Midbrain (tissue), 1 donor: ENCODE measurements at regions not wholly inside any gene's neighbourhood (a gene's known extent, or its start where the extent isn't known, plus 50 kb on each side); places are given as distances from the start of the nearest gene placed in this dataset.

ENCODE experiments used
- DNase-seq: peaks from one replicate; lab custom pipeline; 2025; lab: John Stamatoyannopoulos, UW

DNA sequence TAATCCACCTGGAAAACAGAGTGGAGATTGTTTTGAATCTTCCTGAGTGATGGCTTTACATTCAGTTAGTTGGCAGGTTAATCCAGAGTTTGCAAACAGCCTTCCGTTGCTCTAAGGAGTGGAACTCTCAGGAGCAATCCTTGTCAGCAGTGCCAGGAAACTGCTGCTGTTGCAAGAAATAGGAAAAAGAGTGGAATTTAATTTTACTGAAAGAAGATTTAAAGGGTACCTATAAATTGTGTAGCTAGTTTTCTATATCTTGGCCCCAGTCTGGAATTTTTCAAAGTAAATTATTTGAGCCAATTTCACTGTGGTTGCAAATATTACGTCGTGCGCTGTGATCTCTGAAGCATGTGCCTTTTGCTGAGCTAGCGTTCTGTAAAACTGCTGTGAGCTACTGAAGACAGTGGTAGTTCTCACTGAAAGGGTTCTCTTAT is 55.5 kb upstream of the SLC5A12 start:
- no peak for DNase-seq

DNA sequence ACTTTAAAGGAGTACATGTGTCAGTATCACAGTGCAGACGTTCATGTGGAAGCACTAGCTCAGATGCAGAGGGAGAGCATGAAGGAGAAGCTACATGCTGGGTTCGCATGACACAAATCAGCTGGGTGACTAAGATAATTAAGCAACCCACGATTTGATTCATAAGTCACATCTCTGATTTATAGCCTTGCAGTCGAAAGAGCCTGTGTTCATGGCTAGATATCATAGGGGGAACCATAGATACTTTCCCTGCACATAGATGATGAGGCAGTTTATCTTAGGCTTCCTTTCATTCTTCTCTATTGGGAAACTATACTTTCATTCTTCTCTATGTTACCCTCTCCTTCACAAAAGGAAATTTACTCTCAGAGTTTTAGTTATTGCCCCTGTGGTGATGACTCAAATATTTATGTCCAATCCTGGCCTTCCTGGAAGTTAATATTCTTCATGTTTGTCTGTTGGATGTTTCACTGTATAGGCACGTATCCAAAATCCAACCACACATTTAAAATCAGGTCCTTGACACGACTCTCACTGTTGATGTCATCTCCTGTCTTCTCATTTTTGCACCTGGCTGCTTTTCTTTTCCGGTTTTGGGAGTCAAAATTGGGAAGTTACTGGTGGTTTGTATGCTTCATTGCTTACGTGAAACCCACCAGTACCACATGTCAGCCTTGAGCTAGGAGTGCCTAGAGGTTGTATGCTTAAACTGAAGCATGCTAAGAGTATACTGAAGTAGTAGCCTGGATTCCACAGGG is 56.3 kb upstream of the SLC5A12 start:
- DNase-seq, result no peak

DNA sequence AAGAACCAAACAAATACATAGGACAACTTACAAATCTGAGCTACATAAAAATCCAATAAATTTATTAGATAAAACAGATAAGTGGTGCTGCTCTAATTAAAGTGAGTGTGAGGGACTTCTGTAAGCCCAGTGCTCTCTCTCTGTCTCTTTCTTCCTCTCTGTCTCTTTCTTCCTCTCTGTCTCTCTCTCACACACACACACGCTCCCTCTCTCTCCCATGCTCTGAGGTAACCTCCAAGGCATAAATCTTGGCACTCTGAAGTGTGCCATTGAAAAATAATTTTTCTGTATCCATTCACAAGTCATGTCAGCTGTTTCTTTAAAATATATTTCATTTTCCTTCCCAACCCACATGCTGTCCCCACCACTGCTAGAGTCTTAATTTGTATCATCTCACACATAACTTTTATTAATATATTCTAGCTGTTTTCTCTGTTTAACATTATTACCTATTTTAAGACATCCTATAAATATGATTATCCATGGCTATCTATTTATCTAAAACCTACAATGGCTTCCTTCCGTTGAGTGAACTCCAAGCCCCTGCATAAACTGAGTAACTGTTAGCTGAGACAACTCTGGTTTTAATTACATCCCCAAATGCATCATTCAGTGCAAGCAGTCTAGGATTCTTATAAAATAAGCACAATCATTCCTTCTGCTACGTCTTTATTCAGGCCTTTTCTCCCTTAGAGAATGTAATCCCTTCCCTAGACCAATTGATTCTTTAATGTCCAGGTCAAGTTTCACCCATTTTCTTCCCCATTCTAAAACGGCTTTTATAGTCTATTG is 57.4 kb upstream of the SLC5A12 start:
- DNase-seq, result no peak

DNA sequence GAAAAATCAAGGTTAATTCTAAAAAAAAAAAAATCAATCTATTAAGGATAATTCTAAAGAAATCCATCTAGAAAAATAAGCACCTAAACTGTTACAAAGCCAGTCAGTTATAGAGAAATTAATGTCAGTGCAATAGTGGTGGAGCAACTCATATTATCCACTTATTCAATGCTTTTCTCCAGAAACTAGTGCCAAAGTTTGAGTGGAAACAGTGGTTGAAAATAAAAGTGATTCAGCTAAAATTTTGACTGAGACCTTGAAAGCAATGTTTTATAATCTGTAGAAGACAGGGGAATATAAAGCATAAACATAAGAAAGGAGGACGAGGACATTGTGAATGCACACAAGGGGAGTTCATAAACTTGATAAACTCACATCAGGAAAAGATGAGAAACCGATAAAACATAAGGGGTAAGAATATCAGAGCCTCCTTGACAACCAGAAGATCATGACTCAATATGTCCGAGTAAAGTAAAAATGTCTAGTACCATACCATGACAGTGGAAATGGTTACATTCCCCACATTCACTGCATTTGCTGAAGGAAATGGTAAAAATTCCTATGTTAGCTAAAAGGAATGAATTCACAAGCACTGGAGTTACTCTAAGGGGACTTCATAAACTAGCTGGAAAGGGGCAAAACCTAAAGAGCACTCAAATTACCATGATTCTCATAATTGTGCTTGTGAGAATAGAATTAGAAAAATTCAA is 58.7 kb upstream of the SLC5A12 start:
- DNase-seq, result no peak

DNA sequence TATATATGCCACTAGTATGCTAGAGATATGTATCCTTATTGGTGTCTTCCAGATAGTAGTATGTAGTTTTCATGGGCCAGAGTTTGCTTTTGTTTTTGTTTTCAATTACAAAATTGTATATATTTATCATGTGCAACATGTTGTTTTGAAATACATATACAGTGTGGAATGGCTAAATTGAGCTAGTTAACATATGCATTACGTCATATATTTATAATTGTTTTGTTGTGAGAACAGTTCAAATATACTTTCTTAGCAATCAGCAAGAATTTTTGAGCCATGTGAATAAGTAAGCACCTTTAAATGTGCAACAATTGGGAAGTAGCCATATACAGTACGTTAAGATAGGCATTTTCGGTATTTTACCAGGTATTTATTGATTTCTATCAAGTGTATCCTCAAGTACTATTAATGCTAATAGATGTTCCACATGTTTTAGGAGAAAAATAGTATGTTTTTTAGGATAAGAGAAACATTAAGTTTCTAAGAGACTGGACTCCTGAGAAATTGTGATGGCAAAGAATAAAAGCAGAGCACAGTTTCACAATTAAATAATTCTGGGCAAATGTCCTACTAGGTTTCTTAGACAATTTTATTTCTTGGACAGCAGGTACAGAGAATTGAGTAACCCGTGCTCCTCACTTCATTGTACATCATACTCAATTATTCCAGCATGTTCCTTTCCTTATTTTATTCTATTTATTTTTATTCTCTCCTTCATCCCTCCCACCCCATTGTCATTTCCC is 60.5 kb upstream of the SLC5A12 start:
- DNase-seq, result no peak

DNA sequence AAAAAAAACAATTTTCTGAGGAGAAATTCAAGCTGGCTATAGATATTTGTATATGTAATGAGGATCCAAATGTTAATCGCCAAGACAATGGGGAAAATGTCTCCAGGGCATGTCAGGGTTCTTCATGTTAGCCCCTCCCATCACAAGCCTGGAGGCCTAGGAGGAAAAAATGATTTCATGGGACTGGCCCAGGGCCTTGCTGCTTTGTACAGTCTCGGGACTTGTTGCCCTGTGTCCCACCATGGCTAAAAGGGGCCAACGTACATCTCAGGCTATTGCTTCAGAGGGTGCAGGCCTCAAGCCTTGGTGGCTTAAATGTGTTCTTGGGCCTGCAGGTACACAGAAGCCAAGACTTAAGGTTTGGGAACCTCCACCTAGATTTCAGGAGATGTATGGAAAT is 62.1 kb upstream of the SLC5A12 start:
- DNase-seq, result no peak

DNA sequence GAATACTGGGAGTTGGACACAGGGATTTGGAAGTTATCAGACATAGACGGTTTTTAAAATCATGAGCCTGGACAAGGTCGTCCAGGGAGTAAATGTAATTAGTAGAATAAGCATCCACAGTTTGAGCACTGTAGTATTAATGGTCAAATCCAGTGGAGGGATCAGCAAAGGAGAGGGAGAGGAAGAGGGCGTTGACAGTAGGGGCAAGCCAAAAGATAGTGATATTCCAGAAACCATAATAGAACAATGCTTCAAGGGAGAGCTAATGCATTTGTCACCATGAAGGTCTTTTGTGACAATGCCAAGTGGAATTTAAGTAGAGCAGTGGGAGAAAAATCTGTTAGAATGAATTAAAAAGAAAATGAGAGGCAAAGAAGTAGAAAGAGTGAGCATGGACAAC is 68.9 kb upstream of the SLC5A12 start:
- DNase-seq, result no peak

DNA sequence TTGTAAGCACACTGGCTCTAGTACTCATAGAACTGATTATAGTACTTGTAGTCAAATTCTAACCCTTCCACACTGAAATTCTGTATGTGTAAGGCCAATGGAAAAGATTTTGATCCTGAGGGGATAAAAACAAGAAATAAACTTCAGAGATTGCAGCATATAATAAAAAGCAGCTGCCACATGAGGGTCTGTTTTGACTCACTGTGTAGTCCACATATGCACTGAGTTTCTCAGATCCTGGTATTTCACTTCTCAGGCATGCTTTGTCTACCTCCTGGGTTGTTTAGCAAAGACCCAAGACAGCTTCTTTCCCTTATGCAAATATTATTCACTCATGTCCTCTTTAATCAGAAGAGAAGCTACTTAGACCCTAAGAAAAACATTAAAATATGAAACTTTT is 71.1 kb upstream of the SLC5A12 start:
- DNase-seq, result no peak

DNA sequence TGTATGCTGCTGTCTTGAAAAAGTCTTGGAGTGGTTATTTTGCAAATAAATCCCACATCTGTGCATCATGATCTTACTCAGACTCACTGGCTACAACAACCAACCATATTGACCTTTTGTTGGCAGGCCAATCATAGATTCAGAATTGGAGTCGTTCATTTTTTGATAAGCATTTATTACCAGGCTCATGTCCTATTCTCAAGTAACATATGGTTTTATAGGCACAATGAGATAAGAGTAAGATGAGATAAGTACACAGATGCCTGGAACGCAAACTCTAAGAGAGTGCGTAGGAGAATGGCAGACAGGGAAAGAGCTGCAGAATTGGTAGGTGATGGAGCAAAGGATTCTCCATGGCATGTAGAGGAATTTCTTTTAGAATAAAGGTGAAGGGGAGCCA is 71.6 kb upstream of the SLC5A12 start:
- DNase-seq, result no peak

DNA sequence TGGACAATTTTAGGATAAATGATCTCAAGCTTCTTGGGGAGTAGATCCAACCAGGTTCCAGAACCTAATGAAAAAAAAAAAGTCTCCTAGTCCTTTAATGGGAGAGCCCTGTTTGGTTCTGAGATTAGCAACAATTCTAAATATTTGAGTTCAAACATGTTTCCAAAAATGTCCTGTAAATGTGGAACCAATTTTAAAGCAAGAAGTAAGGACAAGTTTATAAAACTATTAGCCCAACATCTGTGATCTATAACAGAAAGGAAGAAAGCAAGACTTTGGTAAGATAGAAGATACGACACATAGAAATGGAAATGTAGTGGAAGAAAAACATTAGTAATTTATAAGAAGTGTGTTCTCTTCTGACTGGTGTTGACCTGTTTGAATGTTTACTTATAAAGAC is 79.7 kb upstream of the SLC5A12 start:
- no peak for DNase-seq

DNA sequence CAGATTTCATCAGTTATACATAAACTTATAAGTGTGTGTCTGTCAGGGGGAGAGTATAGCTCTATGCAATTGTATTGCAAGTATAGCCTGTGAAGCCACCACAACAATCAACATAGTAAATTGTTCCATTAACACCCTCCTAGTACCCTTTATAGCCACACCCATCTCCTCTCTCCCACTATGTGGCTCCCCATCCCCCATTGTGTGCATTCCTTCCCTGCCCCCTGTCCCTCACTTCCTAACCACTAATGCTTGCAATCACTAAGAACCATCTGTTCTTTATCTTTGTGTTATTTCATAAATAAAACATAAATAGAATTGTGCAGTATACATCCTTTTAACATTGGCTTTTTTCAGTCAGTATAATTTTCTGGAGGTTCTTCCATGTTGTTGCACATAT is 83.1 kb upstream of the SLC5A12 start:
- no peak for DNase-seq

DNA sequence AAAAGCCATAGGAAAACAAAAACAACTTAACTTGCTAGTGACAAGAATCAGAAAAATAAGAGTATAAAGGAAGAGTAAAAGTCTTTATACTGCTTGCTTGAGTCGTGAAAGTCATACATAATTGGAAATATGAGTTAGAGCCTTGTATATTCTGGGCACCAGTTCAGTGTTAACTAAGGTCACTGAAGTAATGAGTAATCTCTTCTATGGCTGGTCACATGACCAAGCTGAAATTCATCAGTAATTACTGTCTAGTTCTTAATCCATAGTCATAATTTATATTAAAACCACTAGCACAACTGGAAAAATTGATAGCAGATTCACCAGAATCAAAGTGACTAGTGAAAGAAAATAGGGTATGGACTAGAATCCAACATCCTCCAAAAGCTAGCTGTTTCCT is 84.4 kb upstream of the SLC5A12 start:
- no peak for DNase-seq

DNA sequence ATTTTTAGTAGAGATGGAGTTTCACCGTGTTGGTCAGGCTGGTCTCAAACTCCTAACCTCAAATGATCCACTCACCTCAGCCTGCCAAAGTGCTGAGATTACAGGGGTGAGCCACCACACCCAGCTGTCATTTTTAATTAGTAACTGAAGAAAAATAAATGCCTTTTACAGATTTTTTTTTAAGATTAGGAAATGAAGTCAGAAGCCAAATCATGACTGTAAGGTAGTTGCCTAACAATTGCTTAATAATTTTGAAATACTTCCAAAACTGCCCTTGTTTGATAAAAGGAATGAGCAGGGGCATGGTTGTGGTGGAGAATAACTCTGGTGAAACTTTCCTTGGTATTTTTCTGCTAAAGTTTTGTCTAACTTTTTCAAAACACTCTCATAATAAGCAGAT is 98.9 kb upstream of the SLC5A12 start:
- DNase-seq, result no peak

DNA sequence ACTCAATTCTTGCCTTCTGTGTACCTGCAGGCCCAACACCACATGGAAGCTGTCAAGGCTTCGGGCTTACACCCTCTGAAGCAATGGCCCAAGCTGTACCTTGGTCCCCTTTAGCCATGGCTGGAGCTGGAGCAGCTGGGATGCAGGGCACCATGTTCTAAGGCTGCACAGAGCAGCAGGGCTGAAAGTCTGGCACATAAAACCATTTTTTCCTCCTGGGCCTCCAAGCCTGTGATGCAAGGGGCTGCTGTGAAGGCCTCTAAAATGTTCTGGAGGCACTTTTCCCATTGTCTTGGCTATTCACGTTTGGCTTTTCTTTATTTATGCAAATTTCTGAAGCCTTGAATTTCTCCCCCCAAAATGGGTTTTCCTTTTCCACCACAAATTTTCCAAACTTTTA is 102.1 kb upstream of the SLC5A12 start:
- no peak for DNase-seq

DNA sequence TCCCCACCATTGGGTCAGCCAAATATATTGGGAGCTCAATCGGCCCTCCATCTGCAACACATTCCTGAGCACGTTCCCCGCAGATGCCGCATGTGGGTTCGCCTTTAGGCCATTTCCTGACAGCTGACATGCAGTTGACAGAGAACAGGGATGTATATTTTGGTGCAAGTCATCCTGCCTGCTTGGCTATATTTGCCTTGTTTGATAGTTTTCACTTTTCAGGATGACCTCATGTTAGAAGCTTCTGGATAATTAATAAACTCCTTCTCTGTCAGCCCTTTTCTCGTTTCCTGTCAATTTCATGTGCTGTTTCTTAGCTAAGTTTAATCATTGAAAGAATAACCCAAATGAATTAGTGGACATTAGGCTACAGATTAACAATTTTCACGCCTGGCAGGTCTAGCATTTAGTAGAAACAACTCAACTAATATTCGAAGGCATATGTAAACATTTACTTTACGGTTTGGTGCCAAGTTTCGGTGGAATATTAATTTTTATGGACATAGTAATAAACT is 105.8 kb upstream of the SLC5A12 start:
- DNase-seq, result no peak

DNA sequence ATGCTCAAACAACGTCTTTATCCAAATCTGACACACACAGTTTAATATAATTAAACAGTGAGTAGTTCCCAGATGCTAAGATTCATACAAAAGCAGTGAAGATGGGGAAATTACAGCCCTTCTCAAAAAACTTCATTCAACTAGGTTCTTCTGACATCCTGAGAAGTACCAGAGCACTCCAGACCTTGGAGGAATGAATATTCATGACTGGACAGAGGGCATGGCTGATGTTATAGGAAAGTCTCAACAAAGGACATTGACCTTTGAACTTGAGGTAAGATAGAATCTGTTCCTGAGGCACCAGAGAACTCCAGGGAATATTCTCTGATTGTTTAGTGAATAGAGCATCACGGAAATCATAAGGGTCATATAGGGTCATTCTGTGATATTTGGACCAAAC is 106.4 kb upstream of the SLC5A12 start:
- DNase-seq, result no peak

DNA sequence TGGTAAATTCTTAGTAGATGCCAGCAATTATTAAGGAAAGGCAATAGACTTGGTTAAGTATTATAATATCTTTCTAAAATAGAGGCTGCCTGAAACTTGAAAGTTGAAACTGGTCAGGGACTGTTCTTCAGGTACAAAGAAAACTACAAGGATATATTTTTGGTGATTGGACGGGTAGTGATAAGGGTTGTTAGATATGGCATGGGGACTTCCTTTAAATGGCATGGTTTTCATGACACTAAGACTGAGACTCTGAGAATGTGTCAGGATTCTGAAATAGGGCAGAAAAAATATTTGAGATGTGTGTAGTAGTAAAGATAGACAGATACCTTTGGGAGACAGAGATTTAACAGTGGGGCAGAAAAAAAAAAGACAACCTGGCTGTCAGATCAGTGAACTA is 108.4 kb upstream of the SLC5A12 start:
- no peak for DNase-seq

DNA sequence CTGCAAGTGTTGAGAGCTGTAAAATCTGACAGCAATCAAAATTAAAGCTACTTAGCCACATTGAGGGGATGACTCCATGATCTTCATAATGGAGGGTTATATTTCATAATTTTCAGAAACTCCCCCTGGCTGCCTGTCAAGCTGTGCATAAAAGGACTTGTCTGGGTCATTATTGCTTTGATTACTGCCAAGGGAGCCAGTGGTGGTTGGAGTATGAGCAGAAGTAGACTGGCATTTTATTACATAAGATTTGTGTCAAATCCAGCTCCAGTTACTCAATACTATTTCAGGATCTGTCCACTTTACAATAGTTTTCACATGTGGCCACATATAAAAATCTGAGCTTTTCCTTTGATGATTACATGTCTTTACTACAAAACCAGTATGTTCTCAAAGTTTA is 108.9 kb upstream of the SLC5A12 start:
- no peak for DNase-seq

DNA sequence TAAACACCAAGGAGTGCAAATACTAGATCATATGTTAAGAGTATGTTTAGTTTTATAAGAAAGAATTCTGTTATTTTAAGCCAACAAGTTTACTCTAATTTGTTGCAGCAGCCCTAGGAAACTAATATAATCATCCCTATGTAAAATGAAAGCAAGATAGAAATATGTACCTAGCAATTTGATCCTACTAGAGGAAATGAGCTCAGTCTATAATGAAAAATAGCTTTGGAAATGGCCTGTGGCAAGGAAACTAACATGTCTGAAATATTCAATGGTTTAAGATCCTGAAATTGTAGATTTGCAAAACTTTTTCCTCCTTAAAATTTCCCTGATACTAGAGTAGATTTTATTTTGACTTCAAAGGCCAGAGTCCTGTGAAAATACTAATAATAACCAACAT is 112.7 kb upstream of the SLC5A12 start:
- no peak for DNase-seq

DNA sequence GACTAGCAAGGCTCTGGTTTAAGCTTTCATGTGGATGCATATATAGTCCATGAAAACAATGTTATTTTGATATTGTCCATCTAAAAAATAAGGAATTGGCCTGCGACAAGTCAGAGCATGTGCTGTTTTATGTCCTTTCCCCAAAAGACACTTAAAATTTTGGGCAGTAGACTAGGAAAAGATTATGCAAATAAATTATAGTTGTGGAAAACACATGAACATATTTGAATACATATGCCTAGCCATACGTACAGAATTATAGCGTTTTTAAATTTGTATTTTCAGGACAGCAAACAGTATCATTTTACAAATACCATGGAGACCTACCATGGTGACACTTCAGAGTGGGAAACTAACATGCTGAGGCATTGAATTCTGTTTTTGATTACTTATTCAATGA is 113.8 kb upstream of the SLC5A12 start:
- no peak for DNase-seq

DNA sequence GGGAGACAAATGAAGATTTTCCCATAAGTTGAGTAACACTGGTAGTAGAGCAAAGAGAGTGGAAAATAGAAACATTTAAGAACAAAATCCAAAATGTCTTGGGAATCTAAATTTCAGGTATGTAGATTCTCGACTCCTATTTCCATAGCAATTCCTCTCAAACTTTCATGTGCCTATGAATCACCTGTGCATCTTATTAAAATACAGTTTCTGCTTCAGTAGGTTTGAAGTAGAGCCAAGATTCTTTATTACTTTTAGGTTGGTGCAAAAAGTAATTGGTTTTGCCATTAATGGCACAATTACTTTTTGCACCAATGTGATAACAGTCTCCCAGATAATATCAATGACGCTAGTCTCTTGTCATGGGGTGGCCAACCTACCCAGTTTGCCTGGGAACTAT is 115.3 kb upstream of the SLC5A12 start:
- no peak for DNase-seq
